NCI-H146 (cell line): ENCODE measurements at regions not wholly inside any gene's neighbourhood (a gene's known extent, or its start where the extent isn't known, plus 50 kb on each side); places are given as distances from the start of the nearest gene placed in this dataset.

Experiments
- DNase-seq: peaks from one replicate; lab custom pipeline; 2025; lab: John Stamatoyannopoulos, UW

DNA sequence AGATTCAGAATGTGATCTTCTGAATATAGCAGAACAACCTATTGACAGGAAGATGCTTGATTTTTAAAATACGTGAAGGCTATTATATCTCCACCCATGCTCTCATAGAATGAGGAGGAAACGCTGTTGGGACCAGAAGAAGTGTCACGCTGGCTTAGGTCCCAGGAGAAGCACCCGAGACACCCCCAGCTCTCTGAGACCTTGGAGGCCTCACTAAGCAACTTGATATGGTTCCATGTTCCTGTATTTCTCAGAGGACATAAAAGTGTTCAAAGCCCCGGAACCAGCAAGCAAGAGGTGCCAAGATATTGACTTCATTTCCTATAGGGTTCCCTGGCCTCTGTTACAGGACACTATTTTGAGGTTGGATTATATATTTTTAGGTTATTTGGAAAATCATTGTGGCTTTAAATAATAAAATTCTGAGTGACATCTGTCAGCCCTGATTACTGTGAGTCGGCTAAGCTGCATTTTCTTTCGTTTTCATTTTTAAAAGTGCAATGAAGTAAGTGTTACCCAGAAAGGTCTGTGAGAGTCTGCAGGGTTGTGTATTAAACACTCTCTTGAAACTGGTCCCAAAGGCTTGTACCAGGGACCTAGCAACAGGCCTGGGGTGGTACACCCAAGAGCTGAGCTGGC, 400.0 kb downstream of the SOX9 start:
- DNase-seq, result no peak

DNA sequence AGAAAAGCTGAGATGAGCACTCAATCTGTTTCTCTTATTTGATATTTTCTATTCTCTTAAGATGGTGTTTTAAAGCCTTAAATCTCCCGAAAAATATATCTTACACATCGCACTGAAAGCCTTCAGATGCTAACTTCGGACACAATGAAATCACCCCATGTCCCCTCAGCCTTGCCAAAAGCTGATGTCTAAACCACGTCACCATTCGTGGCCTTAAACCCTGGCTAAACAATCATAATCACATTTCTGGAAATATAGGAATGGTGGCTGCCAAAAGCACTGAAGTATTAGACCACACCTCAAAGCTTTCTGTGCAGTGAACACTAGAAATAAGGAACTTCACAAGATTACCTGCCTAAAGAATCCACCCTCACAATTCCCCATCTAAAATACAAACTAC, 402.7 kb downstream of the SOX9 start:
- DNase-seq, result no peak

DNA sequence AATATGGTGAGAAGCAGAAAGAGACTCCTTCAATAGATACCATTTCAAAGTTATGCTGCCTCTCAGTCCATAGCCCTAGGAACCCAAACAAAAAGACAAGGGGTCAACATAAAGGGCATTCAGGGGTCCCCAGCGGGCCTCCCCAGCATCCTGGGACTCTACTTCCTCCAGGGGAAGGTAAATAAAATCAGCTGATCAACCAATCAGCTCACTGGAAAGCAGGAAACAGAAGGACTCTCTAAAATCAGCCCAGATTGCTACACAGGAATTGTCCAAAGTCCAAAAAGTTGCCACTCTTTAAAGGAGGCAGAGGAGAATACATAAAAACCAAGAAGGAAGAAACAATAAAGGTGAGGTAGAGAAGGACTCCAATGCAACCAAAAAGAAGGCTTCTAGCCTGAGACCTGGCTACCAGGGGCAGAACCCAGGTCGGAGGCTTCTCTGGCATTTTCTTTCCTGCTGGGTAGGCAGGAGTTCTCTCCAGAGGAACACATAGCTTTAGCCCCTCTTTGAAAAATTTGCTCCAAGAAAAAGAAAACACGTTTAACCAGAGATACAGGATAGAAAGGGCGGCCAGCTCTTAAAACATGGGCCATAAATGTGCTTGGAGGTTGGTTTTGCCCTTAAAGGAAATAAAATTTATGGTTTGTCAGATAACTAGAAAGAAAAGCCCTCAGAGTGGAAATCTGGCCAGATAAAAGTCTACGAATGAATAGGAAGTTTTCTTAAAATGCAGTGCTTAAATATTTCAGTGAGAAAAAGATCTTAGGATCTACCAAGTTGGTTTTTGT, 404.6 kb downstream of the SOX9 start:
- DNase-seq, result no peak

DNA sequence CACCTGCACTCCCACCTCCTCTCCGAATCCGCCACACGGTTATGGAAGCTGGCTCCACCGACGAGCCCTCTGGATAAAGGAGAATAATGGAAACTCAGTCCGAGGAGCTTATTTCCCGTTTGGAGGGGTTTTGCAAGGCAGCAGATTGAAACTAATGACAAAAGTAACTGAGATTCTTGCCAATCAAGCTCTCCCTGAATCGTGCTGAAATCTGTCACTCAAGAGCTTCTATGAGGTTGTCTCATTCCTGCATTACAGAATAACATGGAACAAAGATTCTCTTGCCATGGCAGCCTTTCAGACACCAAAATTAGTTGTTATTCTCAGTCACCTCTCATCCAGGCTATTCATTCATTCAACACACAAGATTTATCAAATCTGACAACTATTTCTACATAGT, 405.9 kb downstream of the SOX9 start:
- DNase-seq, result no peak

DNA sequence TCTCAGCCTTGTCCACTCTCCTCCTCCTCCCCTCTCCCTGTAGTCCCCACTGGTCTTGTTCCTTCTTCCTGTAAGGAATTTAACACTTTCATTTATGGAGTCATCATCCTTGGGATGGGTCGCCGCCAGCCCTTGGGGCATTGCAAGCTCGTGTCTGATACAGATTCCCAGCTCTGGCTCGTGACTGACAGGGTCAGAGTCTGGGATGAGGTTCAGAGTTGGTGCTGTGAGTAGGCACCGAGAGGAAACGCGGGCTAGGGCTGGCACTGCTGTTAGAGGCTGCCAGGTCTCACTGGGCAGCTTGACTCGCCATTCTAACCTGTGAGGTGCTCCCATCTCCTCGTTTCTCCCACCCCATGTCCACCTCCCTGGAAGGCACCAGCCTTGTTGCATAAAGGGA, 407.0 kb downstream of the SOX9 start:
- no peak for DNase-seq

DNA sequence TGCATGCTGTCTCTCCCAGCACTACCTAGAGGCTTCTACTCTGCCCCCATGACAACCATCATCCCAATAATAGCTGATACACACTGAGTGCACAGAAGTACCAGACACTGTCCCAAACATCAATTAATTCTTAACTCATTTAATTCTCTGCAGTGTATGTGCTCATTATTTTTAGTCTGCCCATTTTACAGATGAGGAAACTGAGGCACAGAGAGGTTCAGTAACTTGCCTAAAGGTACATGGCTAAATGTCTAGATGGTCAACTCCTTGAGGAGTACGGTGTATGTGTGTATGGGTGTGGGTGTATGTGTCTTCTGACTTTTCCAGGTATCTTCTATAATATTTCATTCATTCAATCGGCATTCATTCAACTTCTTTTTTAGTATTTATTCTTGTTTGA, 407.9 kb downstream of the SOX9 start:
- DNase-seq, result no peak

DNA sequence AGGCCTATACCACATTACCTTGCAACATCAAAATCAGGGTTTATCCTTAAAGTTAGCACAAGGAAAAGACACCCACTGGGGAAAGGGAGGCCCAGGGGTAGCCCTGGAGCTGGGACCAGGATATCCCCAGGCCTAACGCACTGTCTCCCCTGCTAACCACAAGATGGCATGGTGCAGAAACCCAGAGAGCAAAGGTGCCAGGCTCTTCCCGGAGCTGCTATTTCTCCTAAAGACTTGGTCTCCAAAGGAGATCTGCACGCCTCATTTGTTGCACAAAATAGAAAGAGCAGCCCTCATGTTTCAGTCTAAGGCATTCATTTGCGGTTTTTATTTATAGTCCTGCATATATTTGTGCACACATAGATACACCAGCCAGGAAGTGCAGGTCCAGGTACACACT, 408.6 kb downstream of the SOX9 start:
- DNase-seq, result peak; percentile 22

DNA sequence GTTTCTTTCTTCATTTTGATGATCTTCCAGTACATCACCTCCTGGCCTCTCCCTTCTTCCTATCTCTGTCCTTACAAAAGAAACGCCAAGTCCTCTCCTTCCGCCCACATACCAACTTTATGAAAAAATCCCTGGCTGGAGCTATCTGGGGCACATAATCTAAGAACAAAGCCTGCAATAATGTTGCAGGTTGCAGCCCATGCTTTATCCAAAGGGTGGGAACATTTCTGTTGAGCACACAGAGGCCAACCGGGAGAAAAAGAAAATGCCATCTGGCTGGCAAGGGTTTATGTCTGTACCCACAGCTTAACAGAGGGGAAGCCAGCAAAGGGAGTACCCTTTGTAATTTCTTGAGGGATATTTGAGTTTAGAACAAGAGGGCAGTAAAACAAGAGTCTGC, 409.6 kb downstream of the SOX9 start:
- no peak for DNase-seq

DNA sequence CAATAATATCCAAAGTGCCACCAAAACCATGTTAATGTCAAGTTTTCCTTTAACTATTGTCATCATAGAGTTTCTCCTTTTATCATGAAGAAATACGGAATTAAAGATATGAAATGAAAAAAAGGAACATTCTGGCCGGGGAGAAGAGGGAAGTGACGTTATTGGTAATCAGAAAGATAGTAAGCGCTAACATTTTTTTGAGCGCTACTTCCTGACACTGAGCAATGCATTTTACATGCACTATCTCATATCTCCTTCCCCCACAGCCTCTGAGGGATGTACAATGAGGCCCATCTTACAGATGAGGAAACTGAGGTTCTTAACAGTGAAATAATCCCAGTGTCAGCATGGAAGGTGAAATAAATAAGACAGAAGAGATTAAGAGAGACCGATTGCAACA, 410.9 kb downstream of the SOX9 start:
- no peak for DNase-seq

DNA sequence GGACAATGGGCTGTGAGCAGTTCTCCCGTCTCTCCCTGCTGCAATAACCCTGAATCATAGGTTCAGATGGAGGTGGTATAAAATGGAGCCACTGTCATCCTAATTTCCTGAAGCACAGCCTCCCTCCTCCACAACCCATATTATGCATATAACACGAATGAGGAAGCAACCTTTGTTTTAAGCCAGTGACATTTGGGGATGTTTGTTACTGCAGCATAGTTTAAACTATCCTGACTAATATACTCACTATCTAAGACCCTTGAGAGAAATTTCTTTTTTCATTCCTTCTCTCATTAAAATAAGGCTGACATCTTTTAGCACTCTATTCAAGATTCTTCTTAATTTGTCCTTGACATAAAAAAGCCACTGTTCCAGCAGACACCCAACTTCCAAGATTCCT, 413.4 kb downstream of the SOX9 start:
- no peak for DNase-seq

DNA sequence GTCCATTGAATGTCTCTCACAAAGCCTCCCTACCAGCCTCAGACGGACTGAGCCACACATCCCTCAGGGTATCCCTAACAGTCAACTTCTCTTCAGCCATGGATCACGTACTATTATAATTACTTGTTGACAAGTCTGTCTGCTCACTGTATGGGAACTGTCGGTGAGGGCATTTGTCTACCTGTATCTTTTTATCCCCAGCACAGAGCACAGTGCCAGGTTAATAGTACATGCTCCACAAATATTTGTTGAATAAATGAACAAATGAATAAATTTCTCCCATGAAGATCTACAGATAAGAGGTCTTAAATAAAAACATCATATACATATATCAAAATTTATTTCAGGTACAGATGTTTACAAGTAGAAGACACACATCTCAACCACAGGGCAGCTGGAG, 414.0 kb downstream of the SOX9 start:
- no peak for DNase-seq

DNA sequence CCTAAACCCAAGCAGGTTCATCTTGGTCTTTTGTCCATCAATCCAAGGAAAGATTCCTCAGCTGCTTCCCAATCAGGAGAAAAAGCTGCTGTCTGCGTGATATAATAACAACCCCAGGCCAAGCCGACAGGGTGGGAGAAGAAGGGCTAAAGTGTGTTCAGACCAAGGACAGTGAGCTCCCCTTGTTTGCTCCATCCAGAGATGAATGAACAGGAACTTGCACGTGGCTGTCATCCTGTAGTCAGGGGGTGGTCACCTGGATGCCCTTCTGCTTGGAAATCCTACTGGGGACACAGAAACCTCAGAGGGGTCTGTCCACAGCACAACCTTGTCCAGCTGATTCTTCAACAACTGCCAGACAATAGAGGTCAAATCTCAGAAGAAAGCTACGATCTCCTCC, 414.5 kb downstream of the SOX9 start:
- DNase-seq, result no peak

DNA sequence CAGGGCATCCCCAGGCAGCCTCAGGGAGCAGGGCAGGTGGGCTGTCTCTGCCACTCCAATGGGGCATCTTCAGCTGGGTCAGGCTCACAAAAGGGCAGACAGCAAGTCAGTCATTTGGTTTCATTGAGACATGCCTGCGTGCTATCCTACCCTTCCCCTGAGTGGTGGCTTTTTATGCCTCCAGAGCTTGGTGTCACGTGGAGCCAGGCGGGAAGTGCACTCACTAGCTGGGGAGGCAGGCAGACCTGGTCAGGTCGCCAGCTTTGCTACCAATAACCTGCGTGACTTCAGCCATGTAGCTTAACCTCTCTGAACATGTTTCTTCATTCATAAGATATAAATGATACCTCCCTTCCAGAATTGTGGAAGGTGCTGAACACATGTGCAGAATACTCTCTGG, 415.0 kb downstream of the SOX9 start:
- DNase-seq, result no peak

DNA sequence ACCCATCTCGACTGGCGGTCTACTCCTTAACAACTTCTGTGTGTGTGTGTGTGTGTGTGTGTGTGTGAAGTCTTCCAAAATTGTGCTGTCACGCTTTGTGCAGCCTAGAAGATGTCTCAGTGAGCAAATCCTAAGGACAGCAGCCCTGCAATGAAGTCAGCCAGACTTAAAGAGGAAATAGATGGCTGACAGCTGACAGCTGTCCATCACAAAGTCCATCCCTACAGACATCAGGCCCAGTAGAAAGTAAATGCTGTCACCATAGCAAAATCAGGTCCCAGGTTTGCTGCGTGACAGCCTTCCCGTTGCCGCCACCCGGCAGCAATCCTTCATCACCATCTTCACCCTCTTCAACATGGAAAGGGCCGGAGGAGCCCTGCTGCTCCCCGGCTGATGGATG, 416.0 kb downstream of the SOX9 start:
- no peak for DNase-seq

DNA sequence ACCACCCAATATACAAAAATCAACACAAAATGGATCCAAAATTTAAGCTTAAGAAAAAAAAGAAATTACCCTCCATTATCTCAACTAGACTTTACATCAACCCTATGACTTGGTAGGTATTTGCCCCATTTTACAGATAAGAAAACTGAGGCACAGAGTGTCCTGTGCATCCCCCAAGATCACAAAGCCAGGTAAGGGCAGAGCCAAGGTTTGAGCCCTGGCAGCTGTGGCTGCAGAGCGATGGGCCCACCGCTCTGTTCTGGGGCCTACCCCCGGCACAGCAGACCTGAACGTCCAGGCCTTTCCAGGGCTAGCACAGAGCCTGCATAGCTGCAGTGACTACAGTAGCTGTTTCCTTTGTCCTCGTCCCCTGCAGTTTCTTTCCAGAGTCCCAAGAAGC, 417.6 kb downstream of the SOX9 start:
- no peak for DNase-seq

DNA sequence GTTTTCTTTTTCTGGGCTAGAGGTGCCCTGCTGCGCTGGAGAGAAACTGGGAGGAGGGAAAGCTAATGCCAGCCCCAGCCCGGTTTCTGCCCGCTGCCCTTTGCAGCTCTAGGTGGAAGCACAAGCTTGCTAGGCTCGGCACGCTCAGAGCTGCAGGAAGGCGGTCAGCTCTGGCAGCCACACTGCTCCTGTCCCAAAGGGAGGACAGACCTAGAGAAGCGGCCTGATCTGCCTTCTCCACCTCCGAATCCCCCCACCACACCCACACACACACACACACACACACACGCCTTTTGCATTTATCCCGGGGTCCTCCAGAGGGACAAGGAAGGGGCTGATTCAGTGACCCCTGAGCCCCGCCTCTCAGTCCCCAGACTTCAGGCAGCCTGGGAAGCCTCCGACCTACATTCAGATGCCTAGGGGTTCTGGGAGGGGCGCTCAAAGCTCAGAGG, 418.1 kb downstream of the SOX9 start:
- no peak for DNase-seq

DNA sequence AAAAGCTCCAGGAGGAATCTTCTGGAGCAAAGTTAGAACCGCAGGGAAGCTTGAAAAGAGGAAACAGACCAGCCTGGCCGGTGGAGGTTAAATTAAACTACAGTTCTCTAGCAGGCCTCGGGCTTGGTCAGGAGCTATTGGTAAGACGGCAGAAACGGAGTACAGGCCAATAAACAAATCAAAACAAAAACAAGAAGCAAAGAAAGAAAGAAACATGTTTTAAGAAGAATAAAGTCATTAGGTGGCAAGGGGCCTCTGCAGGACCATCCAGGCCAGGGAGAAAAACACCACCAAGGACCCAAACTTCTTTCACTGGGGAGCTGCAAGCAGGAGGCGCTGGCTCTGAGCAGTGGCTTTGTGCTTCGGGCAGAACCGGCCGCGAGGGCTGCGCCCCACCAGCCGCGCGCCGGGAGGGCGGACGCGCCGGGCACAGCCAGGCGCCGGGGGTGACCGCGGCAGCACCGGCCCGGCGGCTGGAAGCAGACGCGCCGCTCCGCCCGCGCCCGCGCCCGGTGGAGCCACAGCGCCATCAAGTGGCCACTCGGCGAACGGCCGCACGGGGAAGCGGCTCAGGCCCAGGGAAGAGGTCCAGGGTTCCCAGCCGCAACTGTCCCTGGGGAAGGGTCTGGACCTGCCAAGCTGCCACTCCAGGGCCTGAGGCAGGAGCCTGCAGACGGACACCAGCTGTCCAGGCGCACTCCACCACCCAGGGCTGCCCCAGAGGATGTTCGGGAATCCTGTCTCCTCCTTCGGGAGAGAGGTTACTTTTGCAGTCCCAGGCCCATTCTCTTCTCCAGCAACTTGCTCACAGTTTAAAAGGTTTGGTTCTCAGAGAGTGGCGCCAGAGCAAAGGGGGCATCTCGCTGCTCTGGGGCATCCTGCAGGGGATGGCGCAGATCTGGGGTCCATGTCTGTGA, 419.4 kb downstream of the SOX9 start:
- DNase-seq, result no peak

DNA sequence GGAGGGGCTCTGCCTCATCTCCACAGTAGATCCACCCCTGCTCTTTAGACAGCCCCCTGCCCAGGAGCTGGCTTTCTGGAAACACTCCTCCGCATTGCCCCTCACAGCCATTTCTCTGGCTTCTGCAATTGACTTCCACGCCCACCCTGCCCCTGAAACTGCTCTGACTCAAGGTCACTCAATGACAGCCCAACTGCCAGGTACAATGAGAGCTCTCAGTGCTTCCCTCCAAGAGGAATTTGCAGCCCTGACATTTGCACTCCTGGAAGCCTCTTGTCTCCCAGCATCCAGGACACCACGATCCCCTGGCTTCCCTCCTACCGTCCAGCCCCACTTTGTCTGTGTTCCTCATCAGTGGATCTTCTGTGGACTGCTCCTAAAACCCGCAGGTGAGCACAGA, 421.5 kb downstream of the SOX9 start:
- no peak for DNase-seq

DNA sequence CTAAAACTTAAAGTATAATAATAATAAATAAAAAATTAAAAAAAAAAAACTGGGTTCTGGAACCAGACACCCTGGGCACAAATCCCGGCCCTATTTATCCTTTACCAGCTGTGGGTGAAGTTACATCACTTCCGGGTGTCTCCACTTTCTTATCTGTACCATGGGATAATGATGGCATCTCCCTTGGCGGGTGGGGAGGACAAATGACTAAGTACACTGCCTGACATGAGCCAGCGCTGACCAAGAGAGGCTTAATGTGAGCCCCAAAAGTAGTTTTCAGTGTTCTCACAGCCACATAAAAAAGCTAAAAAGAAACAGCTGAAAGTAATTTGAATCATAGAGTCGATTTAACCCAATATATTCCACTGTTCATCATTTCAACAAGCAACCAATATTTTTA, 424.9 kb downstream of the SOX9 start:
- no peak for DNase-seq

DNA sequence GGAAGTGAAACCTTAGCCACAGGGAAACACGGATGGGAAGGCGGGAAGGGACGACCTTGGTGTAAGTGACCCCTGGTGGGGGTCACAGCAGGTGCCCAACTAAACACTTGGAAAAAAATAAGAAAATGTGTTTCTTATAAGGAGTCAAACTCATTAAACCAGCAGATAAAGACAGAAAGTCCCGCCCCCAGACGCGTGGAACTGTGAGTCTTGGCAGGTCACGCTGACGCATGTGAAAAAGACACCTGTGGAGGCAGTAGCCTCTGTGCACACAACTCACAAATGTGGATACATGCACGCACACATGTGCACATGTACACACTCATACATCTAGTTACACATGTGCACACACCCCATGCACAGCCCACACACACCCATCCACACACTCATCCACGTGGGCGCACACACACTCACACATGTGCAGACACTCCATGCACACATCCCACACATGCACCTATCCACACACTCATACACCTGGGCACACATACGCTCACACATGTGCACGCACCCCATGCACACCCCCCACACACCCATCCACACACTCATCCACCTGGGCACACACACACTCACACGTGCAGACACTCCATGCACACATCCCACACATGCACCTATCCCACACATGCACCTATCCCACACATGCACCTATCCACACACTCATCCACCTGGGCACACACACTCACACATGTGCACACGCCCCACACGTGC, 432.4 kb downstream of the SOX9 start:
- no peak for DNase-seq

DNA sequence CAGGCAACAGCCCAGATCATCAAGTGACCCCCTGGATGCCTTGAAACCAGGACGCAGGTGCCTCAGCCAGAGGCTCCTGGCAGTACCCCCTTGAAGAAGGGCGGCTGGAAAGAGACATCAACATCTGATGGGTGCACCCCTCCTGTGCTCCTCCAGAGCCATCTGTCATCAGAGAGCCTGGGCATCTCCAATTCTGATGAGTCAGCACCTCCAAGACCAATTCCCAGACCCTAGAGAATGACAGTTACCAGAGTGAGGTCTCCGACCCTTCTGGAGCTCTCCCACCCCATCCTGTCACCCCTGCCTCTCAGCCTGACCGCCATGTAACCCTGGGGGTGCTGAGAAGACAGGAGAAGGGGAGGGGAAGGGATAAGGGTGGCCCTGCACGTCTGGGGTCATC, 433.7 kb downstream of the SOX9 start:
- no peak for DNase-seq

DNA sequence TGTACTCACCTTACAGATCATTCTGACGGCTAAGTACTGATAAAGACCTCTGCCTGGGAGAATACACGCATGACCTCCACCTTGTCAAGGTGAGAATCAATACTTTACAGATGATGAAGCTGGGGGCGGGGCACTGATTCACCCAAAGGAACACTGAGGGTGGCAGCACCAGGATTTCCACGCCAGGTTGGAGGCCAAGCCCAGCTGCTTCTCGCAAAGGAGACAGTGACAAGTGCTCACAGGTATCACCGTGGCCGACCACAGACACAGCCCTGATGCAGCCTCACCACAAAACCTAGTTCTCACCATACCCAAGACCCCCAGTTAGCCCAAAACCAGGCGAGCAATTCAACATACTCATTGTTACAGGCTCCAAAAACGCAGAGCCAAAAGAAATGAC, 434.2 kb downstream of the SOX9 start:
- no peak for DNase-seq
